ENCODE measurements at regions not wholly inside any gene's neighbourhood (a gene's known extent, or its start where the extent isn't known, plus 50 kb on each side); places are given as distances from the start of the nearest gene placed in this dataset.

DNA sequence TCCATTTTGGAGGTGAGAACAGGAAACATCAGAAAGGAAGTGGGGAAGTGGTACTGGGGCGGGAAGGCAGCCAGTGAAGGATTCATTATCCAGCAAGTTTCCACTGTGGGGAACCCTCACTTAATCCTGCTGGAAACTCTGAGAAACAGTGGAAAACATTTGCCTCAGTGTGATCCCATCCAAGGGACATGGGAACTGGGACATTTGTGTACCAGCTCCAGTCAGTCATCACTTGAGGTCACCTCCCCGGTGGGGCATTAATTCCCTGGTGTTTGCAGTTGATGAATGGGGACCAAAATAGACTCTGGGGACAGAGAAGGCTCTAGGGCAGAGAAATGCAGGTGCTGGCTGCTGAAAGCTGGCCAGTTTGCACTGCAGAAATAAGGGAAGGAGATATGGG lies 599.9 kb downstream of the BUD13 start:
- TF ChIP-seq POLR2A (IDR thresholded peaks at IDR 0.05; ENCODE audit: low read length), result no peak
- no peak for TF ChIP-seq GATA1 (IDR thresholded peaks at IDR 0.05; ENCODE audit: low read depth, low read length)

Measured in erythroblast (primary cell).